Thyroid gland (tissue), 4 donors: ENCODE measurements at regions not wholly inside any gene's neighbourhood (a gene's known extent, or its start where the extent isn't known, plus 50 kb on each side); places are given as distances from the start of the nearest gene placed in this dataset.

ENCODE experiments used
- CTCF ChIP-seq, 6 experiments: fragments of 200-600 bp in 3 of 6; fragments of 450-650 bp in 3 of 6; sonication (generic) in 3 of 6; IDR thresholded peaks; one replicate each; pipeline ENCODE4 v1.5.1; 2016 to 2019; ENCODE audit warnings: antibody characterized with exemption in 6 of 6, mild to moderate bottlenecking in 2 of 6, inconsistent platforms in 1 of 6, moderate library complexity in 1 of 6
- POLR2A ChIP-seq, 2 donors: fragments of 450-650 bp; IDR thresholded peaks; one replicate each; pipeline ENCODE4 v1.6.1; 2017; ENCODE audit warnings: antibody characterized with exemption in 2 of 2, mild to moderate bottlenecking in 2 of 2, moderate library complexity in 1 of 2

DNA sequence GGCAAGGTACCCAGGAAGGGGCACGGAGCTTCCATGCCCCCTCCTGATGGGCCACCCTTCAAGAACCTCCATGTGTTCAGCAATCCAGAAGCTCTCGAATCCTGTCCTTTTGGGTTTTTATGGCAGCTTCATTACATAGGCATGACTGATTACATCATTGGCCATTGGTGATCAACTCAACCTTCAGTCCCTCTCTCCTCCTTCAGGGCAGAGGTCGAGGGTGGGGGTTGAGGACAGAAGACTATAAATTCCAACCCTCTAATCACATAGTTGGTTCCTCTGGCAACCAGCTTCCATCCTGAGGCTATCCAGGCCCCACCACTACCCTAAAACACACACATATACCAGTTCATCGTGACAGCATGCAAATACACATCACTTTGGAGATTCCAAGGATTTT lies 135.7 kb downstream of the ZNF281 start:
- TF ChIP-seq POLR2A (IDR thresholded peaks at IDR 0.05): no peak
- TF ChIP-seq CTCF (IDR thresholded peaks at IDR 0.05): no peak
